SHP77 (cell line): ENCODE measurements at regions not wholly inside any gene's neighbourhood (a gene's known extent, or its start where the extent isn't known, plus 50 kb on each side); places are given as distances from the start of the nearest gene placed in this dataset.
"Not testable (repeated sequence)": the region's sequence is repeated elsewhere in the genome, so short reads cannot be mapped to it uniquely, and the experiment has no call there.

Experiments
- DNase-seq, 2 experiments: peaks; one replicate each; lab custom pipeline; 2025; lab: John Stamatoyannopoulos, UW

- no peak for DNase-seq
These were observed 172.8 kb upstream of the KITLG start for GRCh38 chr12:88753066-88753465.

DNA sequence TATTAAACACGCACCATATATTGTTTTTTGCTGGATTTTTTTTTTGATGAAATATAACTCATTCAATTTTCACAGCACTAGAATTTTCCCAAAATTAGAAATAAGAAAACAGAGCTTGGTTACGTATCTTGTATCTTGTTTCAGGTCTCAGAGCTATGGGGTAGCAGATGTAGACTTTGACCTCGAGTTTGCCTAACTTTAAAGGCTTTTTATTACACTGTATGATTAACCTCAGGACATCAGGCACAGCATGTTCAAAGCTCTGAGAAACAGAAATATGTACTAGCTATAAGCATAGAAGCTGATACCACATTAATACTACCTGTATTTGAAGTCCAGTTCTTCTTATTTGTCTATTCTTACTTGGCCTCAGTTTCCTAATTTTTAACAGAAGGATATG, 171.9 kb upstream of the KITLG start:
- no peak for DNase-seq

- DNase-seq, result no peak
These were observed 170.7 kb upstream of the KITLG start for GRCh38 chr12:88750867-88751543.

GRCh38 chr12:88746386-88746785, 166.1 kb upstream of the KITLG start:
- DNase-seq, result no peak

DNA sequence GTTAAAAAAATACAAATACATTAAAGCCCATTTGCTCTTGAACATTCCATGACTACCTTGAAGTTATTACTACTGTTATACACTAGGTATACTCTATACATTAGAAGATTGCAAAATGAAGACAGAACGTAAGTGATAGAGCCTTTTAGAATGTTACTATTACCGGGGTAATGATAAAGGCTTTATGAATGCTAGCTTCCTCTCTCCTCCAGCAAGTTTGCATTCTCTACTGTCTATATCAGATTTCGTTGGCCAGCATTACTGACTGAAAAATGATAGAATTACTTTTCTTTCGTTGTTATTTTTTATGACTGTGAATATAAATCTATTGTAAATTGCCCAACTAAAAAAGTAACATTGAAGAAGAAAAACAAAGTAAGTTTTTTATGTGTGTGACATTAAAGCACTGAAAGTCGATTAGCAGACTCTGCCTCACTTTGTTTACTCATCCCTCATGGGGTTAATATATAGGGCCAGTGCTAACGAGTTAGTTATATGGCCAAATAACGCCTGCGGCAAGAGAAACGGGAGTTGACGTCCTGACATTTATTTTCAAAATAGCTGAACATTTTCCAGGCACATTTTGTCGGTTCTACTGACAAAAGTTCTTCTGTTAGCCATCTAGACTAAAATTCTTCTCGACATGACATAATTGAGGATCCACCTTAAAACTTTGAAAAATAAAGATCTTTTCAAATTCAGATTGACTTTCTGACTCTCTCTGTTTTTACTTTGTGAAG, 163.8 kb upstream of the KITLG start:
- no peak for DNase-seq

DNA sequence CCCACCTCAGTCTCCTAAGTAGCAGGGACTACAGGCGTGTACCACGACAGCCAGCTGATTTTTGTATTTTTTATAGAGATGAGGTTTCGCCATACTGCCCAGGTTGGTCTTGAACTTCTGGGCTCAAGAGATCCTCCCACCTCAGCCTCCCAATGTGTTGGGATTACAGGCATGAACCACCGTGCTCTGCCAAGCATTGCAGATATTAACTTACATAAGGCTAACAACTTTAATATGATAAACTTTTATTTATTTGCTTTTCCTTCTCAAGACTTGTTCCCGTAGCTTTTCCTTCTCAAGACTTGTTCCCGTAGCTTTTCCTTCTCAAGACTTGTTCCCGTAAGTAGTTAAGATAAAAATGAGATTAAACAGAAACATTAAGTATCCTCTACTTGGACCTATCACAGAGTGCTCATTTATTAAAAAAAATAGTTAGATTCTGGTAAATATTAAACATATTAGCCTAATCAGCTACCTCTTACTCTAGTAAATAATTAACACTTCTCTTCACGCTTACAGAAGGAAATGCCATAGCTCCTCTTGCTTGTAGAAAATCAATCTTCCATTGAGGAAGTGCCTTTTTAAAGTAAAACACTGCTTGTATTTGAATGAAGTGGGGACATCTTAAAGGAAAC, 157.7 kb upstream of the KITLG start:
- DNase-seq, result no peak

GRCh38 chr12:88736031-88736430, 155.8 kb upstream of the KITLG start:
- no peak for DNase-seq

DNA sequence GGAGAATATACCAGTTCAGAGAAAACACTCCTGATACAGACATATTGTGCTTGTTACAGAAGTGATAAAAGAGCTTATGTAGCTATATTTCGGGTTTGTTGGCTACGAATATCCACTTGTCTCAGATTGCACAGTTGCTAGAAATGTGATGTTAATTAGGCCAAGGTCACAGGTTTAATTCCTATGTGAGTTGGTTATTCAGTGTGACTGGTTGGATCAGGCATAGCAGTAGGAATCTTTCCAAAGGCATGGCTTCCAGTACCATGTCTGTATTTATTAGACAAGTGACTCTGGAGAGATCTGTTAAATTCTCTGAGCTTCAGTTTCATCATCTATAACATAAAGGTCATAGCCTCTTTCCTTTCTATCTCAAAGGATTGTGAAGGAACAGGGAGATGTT, 152.7 kb upstream of the KITLG start:
- DNase-seq, result no peak

- DNase-seq, result no peak
These were observed 148.9 kb upstream of the KITLG start for GRCh38 chr12:88729196-88729595.

DNA sequence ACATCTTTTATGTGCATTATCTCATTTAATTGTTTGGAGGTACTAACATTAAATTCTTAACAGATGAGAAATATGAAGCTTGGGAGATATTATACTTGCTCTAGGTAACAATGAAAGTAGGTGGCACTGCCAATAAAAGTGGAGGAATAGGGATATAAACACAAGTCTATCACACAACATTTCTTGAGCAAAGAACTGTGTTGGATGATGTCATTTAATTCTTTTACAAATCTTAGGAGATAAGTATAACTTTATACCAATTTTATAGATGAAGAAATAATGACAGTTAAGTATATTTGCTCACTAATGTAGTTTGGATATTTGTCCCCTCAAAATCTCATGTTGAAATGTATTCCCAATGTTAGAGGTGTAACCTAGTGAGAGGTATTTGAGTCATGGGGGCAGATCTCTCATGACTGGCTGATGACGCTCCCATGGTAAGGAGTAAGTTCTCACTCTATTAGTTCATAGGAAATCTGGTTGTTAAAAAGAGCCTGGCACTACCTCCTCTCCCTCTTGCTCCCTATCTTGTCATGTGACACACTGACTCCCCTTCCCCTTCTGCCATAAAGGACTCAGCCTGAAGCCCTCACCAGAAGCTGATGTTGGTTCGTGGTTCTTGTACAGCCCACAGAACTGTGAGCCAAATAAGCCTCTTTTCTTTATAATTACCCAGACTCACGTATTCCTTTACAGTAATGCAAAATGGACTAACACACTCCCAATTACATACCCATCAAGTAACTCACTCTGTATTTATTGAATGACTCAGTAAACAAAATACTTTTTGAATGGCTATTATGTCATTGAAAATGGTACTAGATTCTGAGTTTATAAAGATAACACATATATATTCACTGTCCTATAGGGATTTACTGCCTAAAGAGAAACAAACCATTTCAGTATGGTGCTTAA, 146.8 kb upstream of the KITLG start:
- no peak for DNase-seq

GRCh38 chr12:88725592-88726143, 145.4 kb upstream of the KITLG start:
- no peak for DNase-seq

DNA sequence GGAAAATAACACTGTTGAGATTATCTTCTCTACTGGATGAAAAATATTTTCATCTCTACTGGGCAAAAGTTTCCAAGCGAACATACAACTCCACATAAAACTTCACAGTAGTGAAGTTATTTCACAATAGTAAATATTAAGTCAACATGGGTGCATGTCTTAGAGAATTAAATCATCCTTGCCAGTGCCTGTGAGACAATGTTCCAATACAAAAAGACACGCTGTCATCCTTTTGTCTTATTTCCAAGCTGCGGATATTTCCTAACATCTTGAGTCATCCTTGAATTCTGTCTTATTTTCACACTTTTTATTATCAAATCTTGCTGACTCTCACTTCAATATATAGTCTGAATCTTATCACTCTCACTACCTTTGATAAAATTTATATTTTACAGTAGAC, 142.9 kb upstream of the KITLG start:
- no peak for DNase-seq

DNA sequence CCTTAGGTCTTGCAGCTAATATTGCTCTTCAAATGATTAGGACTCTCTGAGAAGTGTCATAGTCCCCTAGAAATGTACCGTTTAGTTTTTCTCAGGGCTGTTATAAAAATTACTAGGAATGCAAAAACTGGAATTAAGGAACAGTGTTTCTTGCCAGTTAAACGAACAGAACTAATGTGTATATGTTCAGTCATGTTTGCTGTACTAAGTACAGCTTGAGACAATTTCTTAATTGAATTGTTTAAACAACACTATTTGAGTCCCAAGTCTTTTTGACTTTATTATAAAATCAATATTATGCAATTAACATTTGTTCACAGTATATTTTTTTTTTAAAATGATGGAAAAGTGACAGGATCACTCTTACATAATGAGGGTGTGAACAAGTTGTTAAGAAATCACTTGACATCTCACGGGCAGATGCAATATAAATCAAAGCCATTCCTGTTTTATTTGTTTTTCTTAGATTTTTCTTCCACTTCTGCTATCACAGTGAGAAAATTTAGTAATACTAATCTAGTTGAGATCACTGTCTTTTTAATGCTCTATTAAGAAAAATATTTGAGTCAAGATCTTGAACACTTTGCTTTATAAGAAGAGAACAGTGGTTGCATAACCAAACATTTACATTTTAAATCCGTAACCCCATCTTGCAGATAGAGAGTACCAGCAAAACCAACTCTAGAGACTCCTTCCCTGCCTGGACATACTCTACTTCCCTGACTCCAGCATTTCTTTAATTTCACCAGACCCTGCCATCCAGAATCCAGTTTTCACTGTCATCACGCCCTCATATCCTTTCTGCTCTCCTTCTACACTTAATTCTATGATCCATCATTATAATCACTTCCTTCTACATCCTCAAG, 140.7 kb upstream of the KITLG start:
- DNase-seq, result no peak

GRCh38 chr12:88720231-88720630, 140.0 kb upstream of the KITLG start:
- no peak for DNase-seq

GRCh38 chr12:88717188-88717587, 136.9 kb upstream of the KITLG start:
- DNase-seq, result no peak

DNA sequence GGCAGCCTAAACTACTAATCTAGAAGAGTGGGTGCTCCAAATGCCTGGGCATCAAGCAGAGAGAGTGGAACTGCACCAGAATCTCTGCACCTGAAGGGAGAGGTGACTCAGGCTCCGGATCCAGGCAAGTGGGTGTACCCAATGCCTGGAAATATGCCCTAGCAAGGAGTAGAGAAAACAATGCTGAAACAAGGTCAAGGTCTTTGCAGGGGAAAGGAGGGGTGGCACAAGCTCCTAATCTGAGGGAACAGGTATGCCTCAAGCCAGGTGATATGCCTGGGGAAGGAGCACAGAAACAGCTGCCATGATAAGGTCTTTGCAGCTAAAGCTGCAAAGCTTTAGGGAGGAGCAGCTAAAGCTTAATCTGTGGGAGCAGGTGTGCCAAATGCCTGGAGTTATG, 136.0 kb upstream of the KITLG start:
- DNase-seq, result no peak

DNA sequence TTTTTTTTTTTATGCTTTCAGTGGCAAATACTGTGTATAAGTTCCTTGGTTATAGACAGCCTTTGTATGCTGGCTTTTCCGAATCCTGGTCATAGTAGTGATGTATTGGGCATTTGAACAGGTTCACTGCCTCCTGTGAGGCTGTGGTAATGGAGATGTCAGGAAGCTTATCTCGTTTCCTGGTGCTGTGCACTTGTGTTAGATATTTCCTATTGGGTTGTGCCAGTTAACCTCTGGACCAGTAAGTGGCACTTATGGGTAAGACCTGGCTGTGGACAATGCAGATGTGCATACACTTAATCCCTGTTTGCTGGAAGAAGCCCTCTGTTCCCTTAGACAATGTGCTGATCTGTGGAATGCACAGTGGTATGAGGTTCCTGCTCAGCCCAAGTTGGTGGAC, 135.4 kb upstream of the KITLG start:
- no peak for DNase-seq

DNA sequence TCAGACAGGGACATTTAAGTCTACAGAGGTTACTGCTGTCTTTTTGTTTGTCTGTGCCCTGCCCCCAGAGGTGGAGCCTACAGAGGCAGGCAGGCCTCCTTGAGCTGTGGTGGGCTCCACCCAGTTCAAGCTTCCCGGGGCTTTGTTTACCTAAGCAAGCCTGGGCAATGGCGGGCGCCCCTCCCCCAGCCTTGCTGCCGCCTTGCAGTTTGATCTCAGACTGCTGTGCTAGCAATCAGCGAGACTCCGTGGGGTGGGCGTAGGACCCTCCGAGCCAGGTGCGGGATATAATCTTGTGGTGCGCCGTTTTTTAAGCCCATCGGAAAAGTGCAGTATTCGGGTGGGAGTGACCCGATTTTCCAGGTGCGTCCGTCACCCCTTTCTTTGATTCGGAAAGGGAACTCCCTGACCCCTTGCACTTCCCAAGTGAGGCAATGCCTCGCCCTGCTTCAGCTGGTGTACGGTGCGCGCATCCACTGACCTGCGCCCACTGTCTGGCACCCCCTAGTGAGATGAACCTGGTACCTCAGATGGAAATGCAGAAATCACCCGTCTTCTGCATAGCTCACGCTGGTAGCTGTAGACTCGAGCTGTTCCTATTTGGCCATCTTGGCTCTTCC, 134.1 kb upstream of the KITLG start:
- DNase-seq, result not testable (repeated sequence)

DNA sequence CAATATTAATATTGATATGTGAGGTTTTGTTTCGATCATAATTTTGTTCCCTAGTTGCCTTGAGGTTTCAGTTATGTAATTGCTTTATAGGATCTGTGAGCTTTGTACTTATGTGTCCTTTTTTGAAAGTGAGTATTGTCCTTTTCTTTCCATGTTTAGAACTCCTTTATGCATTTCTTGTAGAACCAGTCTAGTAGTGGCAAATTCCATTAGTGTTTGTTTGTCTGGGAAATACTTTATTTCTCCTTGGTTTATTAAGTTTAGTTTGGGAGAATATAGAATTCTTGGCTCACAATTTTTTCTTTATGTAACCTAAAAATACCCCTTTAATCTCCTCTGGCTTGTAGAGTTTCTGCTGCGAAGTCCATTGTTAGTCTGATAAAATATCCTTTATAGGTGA, 127.5 kb upstream of the KITLG start:
- DNase-seq, result no peak

DNA sequence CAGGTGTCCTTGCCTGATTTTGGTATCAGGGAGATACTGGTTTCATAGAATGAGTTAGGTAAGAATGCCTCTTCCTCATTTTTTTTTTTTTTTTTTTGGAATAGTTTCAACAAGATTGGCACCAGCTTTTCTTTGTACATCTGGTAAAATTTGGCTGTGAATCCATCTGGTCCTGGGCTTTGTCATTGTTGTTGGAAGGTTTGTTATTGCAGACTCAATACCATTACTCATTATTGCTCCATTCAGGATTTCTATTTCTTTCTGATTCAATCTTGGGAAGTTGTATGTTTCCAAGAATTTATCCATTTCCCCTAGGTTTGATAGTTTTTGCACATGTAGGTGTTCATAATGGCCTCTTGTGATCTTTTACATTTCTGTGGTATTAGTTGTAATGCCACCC, 126.0 kb upstream of the KITLG start:
- no peak for DNase-seq

GRCh38 chr12:88703790-88704189, 123.5 kb upstream of the KITLG start:
- no peak for DNase-seq
